PFSK-1 (cell line): ENCODE measurements at regions not wholly inside any gene's neighbourhood (a gene's known extent, or its start where the extent isn't known, plus 50 kb on each side); places are given as distances from the start of the nearest gene placed in this dataset.

Source experiments
- FOXP2 ChIP-seq: optimal IDR thresholded peaks from 2 replicates; pipeline ENCODE3; 2011; ENCODE audit warnings: borderline replicate concordance, control low read depth, inconsistent platforms; ENCODE audit not compliant: insufficient read depth; ENCODE audit errors: extremely low read length, extremely low read depth
- POLR2AphosphoS5 ChIP-seq: IDR thresholded peaks from 2 replicates; pipeline ENCODE4 v1.6.1; 2012; ENCODE audit warnings: low read depth, mild to moderate bottlenecking, control low read depth, low read length, moderate library complexity
- SIN3A ChIP-seq: IDR thresholded peaks from 2 replicates; pipeline ENCODE4 v1.6.1; 2012; ENCODE audit warnings: mild to moderate bottlenecking, low read length, moderate library complexity, borderline replicate concordance; ENCODE audit not compliant: insufficient read depth
- TAF1 ChIP-seq: IDR thresholded peaks from 2 replicates; pipeline ENCODE4 v1.6.1; 2012; ENCODE audit warnings: low read length, control low read depth, borderline replicate concordance; ENCODE audit not compliant: insufficient read depth
- TF ChIP-seq, protein P1 (sequence below), 2 experiments: IDR thresholded peaks; 2 replicates each; pipeline versions ENCODE4 v1.6.1 to v1.8.0; 2011 to 2012; ENCODE audit warnings: low read depth in 2 of 2, low read length in 2 of 2, control low read depth in 1 of 2, inconsistent platforms in 1 of 2, mild to moderate bottlenecking in 1 of 2, moderate library complexity in 1 of 2; ENCODE audit not compliant: insufficient read depth in 1 of 2

DNA sequence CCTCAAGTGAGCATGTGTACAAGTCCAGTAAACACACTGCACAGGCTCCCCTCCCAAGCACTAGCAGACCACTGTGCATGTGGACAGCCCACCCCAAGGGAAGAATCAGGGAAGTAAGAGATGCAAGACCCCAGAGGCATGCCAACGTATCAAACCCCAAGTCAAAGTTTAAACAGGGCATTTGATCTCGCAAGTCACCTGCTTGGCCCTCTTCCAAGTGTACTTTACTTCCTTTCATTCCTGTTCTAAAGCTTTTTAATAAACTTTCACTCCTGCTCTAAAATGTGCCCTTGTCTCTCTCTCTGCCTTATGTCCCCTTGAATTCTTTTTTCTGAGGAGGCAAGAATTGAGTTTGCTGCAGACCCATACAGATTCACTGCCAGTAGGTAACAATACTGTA lies 201.2 kb upstream of the PARD3B start:
- TF ChIP-seq, protein P1, sequence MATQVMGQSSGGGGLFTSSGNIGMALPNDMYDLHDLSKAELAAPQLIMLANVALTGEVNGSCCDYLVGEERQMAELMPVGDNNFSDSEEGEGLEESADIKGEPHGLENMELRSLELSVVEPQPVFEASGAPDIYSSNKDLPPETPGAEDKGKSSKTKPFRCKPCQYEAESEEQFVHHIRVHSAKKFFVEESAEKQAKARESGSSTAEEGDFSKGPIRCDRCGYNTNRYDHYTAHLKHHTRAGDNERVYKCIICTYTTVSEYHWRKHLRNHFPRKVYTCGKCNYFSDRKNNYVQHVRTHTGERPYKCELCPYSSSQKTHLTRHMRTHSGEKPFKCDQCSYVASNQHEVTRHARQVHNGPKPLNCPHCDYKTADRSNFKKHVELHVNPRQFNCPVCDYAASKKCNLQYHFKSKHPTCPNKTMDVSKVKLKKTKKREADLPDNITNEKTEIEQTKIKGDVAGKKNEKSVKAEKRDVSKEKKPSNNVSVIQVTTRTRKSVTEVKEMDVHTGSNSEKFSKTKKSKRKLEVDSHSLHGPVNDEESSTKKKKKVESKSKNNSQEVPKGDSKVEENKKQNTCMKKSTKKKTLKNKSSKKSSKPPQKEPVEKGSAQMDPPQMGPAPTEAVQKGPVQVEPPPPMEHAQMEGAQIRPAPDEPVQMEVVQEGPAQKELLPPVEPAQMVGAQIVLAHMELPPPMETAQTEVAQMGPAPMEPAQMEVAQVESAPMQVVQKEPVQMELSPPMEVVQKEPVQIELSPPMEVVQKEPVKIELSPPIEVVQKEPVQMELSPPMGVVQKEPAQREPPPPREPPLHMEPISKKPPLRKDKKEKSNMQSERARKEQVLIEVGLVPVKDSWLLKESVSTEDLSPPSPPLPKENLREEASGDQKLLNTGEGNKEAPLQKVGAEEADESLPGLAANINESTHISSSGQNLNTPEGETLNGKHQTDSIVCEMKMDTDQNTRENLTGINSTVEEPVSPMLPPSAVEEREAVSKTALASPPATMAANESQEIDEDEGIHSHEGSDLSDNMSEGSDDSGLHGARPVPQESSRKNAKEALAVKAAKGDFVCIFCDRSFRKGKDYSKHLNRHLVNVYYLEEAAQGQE (IDR thresholded peaks at IDR 0.05; ENCODE audit: insufficient read depth in 1 of 2, low read depth in 2 of 2, low read length in 2 of 2): no peak
- no peak for TF ChIP-seq FOXP2

DNA sequence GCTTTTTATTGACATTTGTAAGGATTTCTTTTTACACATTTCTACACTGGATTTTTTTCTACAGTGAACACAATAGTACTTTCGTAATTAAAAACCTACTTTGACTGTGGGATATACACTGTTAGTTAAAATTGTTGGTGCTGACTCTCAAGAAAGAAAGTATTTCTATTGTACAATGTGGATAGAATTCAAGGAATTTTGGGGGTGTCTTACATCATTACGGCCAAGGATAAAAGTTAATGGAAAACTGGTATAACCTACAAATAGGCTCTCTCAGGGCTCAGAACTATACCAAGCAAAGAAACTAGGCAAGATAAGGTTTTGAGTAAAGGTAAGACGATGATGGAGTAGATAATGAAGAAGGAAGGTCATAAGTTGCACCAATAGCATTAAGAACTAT lies 198.4 kb upstream of the PARD3B start:
- no peak for TF ChIP-seq POLR2AphosphoS5
- no peak for TF ChIP-seq FOXP2
- TF ChIP-seq, protein P1 (IDR thresholded peaks at IDR 0.05; ENCODE audit: insufficient read depth in 1 of 2, low read depth in 2 of 2, low read length in 2 of 2): no peak
- no peak for TF ChIP-seq SIN3A
- TF ChIP-seq TAF1: no peak

DNA sequence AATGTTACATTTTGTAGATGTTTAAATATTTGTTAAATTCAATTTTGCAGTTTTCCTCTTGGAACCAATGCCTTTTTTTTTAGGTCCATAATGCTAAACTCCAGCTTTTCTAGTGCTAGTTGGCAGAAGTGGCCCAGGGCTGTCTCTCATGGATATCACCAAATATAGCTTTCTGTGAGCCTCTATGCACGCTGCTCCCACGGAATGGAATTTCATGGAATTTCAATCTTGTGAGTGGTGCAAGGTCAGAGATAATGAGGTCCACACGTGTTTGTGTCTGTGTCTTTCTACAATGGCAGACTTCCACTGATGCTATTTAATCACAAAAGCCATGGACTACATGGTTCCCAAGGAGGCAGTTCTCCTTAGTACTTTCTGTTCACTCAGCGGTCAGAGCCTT lies 191.5 kb upstream of the PARD3B start:
- TF ChIP-seq POLR2AphosphoS5 (no peak), FOXP2 (no peak), SIN3A (no peak), TAF1 (no peak)
- TF ChIP-seq, protein P1 (IDR thresholded peaks at IDR 0.05; ENCODE audit: insufficient read depth in 1 of 2, low read depth in 2 of 2, low read length in 2 of 2): no peak

DNA sequence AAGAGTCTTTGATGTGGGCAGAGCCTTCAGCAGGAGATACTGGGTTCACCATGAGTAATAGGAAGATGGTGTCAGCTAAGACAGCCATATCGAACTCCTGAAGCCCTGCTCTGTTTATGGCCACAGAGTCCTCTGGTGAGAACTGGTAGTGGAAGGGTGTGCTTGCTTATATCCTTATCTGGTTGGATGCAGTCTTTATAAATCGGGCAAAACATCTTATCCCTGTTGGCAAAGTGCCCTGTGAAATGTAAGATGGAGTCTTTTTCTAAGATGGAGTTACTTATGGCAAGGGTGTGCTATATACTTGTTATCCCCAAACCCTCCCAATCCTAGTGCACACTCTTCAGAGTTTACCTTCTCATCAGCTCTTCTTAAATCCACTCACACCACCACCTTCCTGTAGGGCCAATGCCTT lies 190.8 kb upstream of the PARD3B start:
- TF ChIP-seq FOXP2 (no peak), SIN3A (no peak), POLR2AphosphoS5 (no peak), TAF1 (no peak)
- TF ChIP-seq, protein P1 (IDR thresholded peaks at IDR 0.05; ENCODE audit: insufficient read depth in 1 of 2, low read depth in 2 of 2, low read length in 2 of 2): no peak

DNA sequence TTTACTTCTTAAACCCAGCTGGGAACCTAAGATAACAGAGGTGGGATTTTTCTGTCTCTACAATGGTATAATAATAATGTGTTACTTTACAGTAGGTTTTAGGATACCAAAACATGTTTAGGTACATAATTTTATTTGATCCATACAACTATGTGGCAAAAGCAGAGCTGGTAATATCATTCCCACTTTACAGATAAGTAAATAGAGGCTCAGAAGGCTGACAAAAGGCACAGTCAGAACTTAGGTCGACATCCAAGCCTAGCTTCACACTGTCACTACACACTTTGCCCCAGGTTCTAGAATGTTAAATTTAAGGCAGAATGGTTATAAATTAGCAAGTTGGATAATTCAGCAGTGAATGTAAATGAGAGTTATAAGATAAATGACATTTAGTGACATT lies 189.6 kb upstream of the PARD3B start:
- TF ChIP-seq, protein P1 (IDR thresholded peaks at IDR 0.05; ENCODE audit: insufficient read depth in 1 of 2, low read depth in 2 of 2, low read length in 2 of 2): no peak
- no peak for TF ChIP-seq POLR2AphosphoS5
- TF ChIP-seq SIN3A: no peak
- TF ChIP-seq TAF1: no peak
- no peak for TF ChIP-seq FOXP2
